Epithelial cell of proximal tubule (primary cell): ENCODE measurements at regions not wholly inside any gene's neighbourhood (a gene's known extent, or its start where the extent isn't known, plus 50 kb on each side); places are given as distances from the start of the nearest gene placed in this dataset.

ENCODE experiments used
- DNase-seq: peaks from one replicate; pipeline ENCODE4 v3.0.0-alpha.2; 2011; ENCODE audit warnings: low read depth
- H3K4me3 ChIP-seq: 2 replicates; pipeline ENCODE4 v1.5.1; 2011; ENCODE audit warnings: low read depth, mild to moderate bottlenecking, low read length
- CTCF ChIP-seq: conservative IDR thresholded peaks from 2 replicates; pipeline ENCODE4 v1.5.1; 2012; ENCODE audit warnings: low read depth, mild to moderate bottlenecking, low read length

GRCh38 chr2:83042053-83042452 lies 1417.0 kb downstream of the SUCLG1 start:
- no peak overlapping the region for H3K4me3 ChIP-seq
- TF ChIP-seq CTCF = no peak
- no peak for DNase-seq

- H3K4me3 ChIP-seq = no peak overlapping the region
- TF ChIP-seq CTCF = no peak
- DNase-seq = no peak
These were observed 1436.4 kb downstream of the SUCLG1 start for GRCh38 chr2:83022631-83023210.

GRCh38 chr2:83017366-83018090 lies 1441.6 kb downstream of the SUCLG1 start:
- no peak overlapping the region for H3K4me3 ChIP-seq
- no peak for DNase-seq
- TF ChIP-seq CTCF = no peak

GRCh38 chr2:83016343-83017110 lies 1442.6 kb downstream of the SUCLG1 start:
- DNase-seq = no peak
- no peak for TF ChIP-seq CTCF
- no peak overlapping the region for H3K4me3 ChIP-seq

GRCh38 chr2:83015900-83016299 lies 1443.2 kb downstream of the SUCLG1 start:
- TF ChIP-seq CTCF = no peak
- DNase-seq = no peak
- no peak overlapping the region for H3K4me3 ChIP-seq

- no peak for TF ChIP-seq CTCF
- no peak overlapping the region for H3K4me3 ChIP-seq
- DNase-seq = no peak
These were observed 1443.9 kb downstream of the SUCLG1 start for GRCh38 chr2:83015035-83015715.
